OCI-LY1 (cell line): ENCODE measurements at regions not wholly inside any gene's neighbourhood (a gene's known extent, or its start where the extent isn't known, plus 50 kb on each side); places are given as distances from the start of the nearest gene placed in this dataset.

ENCODE experiments used
- EZH2 ChIP-seq: fragments of 200-600 bp; sonication (generic), shearing (Covaris generic); IDR thresholded peaks from 2 replicates; pipeline ENCODE4 v1.8.0; 2017; ENCODE audit warnings: borderline replicate concordance, mixed run types, mild to moderate bottlenecking, antibody characterized with exemption, low read length, moderate library complexity, mixed read lengths
- TF ChIP-seq, protein P1 (sequence below): fragments of 200-600 bp; sonication (generic), shearing (Covaris generic); IDR thresholded peaks from 2 replicates; pipeline ENCODE4 v1.5.1; 2017; ENCODE audit warnings: mild to moderate bottlenecking, antibody characterized with exemption, low read length, moderate library complexity, mixed read lengths

GRCh38 chr10:4294271-4294670 is 509.3 kb upstream of the KLF6 start:
- TF ChIP-seq, protein P1, sequence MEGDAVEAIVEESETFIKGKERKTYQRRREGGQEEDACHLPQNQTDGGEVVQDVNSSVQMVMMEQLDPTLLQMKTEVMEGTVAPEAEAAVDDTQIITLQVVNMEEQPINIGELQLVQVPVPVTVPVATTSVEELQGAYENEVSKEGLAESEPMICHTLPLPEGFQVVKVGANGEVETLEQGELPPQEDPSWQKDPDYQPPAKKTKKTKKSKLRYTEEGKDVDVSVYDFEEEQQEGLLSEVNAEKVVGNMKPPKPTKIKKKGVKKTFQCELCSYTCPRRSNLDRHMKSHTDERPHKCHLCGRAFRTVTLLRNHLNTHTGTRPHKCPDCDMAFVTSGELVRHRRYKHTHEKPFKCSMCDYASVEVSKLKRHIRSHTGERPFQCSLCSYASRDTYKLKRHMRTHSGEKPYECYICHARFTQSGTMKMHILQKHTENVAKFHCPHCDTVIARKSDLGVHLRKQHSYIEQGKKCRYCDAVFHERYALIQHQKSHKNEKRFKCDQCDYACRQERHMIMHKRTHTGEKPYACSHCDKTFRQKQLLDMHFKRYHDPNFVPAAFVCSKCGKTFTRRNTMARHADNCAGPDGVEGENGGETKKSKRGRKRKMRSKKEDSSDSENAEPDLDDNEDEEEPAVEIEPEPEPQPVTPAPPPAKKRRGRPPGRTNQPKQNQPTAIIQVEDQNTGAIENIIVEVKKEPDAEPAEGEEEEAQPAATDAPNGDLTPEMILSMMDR: no peak
- TF ChIP-seq EZH2: no peak
